ENCODE measurements at regions not wholly inside any gene's neighbourhood (a gene's known extent, or its start where the extent isn't known, plus 50 kb on each side); places are given as distances from the start of the nearest gene placed in this dataset.

DNA sequence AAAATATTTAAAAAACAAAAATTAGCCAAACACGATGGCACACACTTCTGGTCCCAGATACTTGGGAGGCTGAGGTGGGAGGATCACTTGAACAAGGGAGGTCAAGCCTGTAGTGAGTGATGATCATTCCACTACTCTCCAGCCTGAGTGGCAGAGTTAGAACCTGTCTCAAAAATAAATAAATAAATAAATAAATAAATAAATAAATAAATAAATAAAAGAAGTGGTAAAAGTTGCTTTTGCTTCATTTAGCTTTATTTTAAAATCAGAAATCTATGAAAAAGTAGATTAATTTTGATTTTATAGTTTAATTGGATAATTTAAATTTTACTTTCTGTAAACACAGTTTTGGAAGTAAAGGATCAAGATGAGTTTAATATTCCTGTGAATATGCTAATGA lies 552.9 kb upstream of the PCDH10 start:
- no peak overlapping the region for H3K9ac ChIP-seq (ENCODE audit: low read length)
- DNase-seq (no peak), ATAC-seq (no peak)
- no peaks in the 10 kb centered on the region for H3F3A ChIP-seq (ENCODE audit: low read length, unreplicated experiment)
- no peak for TF ChIP-seq EZH2 (IDR thresholded peaks at IDR 0.05; ENCODE audit: low read length, unreplicated experiment)
- TF ChIP-seq EZH2phosphoT487 (IDR thresholded peaks at IDR 0.05; ENCODE audit: borderline replicate concordance, low read length) = no peak
- TF ChIP-seq, protein P1, sequence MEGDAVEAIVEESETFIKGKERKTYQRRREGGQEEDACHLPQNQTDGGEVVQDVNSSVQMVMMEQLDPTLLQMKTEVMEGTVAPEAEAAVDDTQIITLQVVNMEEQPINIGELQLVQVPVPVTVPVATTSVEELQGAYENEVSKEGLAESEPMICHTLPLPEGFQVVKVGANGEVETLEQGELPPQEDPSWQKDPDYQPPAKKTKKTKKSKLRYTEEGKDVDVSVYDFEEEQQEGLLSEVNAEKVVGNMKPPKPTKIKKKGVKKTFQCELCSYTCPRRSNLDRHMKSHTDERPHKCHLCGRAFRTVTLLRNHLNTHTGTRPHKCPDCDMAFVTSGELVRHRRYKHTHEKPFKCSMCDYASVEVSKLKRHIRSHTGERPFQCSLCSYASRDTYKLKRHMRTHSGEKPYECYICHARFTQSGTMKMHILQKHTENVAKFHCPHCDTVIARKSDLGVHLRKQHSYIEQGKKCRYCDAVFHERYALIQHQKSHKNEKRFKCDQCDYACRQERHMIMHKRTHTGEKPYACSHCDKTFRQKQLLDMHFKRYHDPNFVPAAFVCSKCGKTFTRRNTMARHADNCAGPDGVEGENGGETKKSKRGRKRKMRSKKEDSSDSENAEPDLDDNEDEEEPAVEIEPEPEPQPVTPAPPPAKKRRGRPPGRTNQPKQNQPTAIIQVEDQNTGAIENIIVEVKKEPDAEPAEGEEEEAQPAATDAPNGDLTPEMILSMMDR (conservative IDR thresholded peaks at IDR 0.05; ENCODE audit: low read depth, low read length) = no peak
- no TSS peak for BruUV-seq (replicated peaks)
- H3K4me3 ChIP-seq (ENCODE audit: low read length) = no peak overlapping the region
- no peaks in the 10 kb centered on the region for H3K9me3 ChIP-seq (ENCODE audit: low read length)
- intact Hi-C loops (cut with micrococcal nuclease) = no loop called here
- H3K4me2 ChIP-seq (ENCODE audit: low read length) = no peak overlapping the region
- H3K9me2 ChIP-seq (replicated peaks; ENCODE audit: low read length) = no peaks in the 10 kb centered on the region
- no peaks in the 10 kb centered on the region for H3K36me3 ChIP-seq (ENCODE audit: low read depth, low read length)
- no peak overlapping the region for H3K27ac ChIP-seq (ENCODE audit: low read length)
- ChIA-PET POLR2A (ENCODE audit: unreplicated experiment) (no interaction called here), CTCF (no interaction called here)
- H2AFZ ChIP-seq (ENCODE audit: low read length) = no peak overlapping the region
- H3K4me1 ChIP-seq (ENCODE audit: insufficient read depth, low read length) = peaks cover 7% of the 10 kb centered on the region; the same call in 1 of the 2 replicates
- no peaks in the 10 kb centered on the region for H3K27me3 ChIP-seq (ENCODE audit: low read length)
- no peaks in the 10 kb centered on the region for H3K79me2 ChIP-seq (ENCODE audit: low read length)
- no peaks in the 10 kb centered on the region for H4K20me1 ChIP-seq (ENCODE audit: low read length)

DNA sequence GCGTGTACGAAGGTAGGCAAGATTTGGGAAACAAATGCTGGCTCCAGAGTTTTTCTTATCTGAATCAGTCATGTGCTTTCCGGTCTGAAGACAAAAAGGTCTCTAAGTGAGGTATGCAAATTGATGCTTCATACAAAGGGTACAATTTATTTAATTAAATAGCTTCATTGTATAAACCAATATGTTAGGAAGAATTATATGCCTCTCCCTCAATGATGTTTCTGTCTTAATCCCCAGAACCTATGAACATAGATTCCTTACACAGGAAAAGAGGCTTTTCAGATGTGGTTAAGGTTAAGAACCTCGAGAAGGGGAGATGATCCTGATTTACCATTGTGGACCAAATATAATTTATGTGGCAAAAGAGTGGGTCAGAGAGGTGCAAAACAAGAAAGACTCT lies 543.5 kb upstream of the PCDH10 start:
- DNase-seq (no peak), ATAC-seq (no peak)
- H4K20me1 ChIP-seq (ENCODE audit: low read length) = no peaks in the 10 kb centered on the region
- H3K27me3 ChIP-seq (ENCODE audit: low read length) = no peaks in the 10 kb centered on the region
- no peaks in the 10 kb centered on the region for H3F3A ChIP-seq (ENCODE audit: low read length, unreplicated experiment)
- no peak overlapping the region for H2AFZ ChIP-seq (ENCODE audit: low read length)
- no peak overlapping the region for H3K9ac ChIP-seq (ENCODE audit: low read length)
- no peaks in the 10 kb centered on the region for H3K36me3 ChIP-seq (ENCODE audit: low read depth, low read length)
- no peaks in the 10 kb centered on the region for H3K4me1 ChIP-seq (ENCODE audit: insufficient read depth, low read length)
- H3K79me2 ChIP-seq (ENCODE audit: low read length) = no peaks in the 10 kb centered on the region
- no peak overlapping the region for H3K27ac ChIP-seq (ENCODE audit: low read length)
- TF ChIP-seq, protein P1 (conservative IDR thresholded peaks at IDR 0.05; ENCODE audit: low read depth, low read length) = no peak
- TF ChIP-seq EZH2 (IDR thresholded peaks at IDR 0.05; ENCODE audit: low read length, unreplicated experiment) (no peak), EZH2phosphoT487 (IDR thresholded peaks at IDR 0.05; ENCODE audit: borderline replicate concordance, low read length) (no peak)
- intact Hi-C loops (cut with micrococcal nuclease) = no loop called here
- BruUV-seq (replicated peaks) = no TSS peak
- POLR2A ChIA-PET (ENCODE audit: unreplicated experiment) = no interaction called here
- no peak overlapping the region for H3K4me2 ChIP-seq (ENCODE audit: low read length)
- no peaks in the 10 kb centered on the region for H3K9me3 ChIP-seq (ENCODE audit: low read length)
- CTCF ChIA-PET = no interaction called here
- H3K4me3 ChIP-seq (ENCODE audit: low read length) = no peak overlapping the region
- H3K9me2 ChIP-seq (replicated peaks; ENCODE audit: low read length) = no peaks in the 10 kb centered on the region

DNA sequence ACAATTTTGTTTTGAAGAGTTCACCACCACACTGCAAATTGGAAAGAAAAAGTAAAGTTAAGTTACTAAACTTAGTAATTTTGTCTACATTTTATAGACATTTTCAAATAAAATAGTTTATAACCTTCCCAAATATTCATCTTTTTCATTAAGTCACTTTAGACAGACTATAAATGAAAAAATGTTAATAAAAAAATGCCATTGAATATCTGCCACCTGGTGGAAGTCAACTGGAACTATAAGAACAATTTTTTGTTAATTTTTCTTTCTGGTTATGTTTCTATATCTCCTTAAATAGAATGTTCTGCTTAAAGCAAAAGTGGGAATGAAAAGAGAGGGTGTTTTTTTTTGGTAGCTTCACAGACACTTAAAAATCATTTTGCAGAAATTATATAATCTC lies 534.4 kb upstream of the PCDH10 start:
- no peak for ATAC-seq

More for the DNA sequence above, 534.4 kb upstream of the PCDH10 start:
- H3K9me2 ChIP-seq (replicated peaks; ENCODE audit: low read length) = no peaks in the 10 kb centered on the region
- no peaks in the 10 kb centered on the region for H3K27me3 ChIP-seq (ENCODE audit: low read length)
- ChIA-PET POLR2A (ENCODE audit: unreplicated experiment) (no interaction called here), CTCF (no interaction called here)
- H3K4me1 ChIP-seq (ENCODE audit: insufficient read depth, low read length) = no peaks in the 10 kb centered on the region
- no peak overlapping the region for H2AFZ ChIP-seq (ENCODE audit: low read length)
- H3K79me2 ChIP-seq (ENCODE audit: low read length) = no peaks in the 10 kb centered on the region
- no peak overlapping the region for H3K4me3 ChIP-seq (ENCODE audit: low read length)
- no peaks in the 10 kb centered on the region for H4K20me1 ChIP-seq (ENCODE audit: low read length)
- H3K36me3 ChIP-seq (ENCODE audit: low read depth, low read length) = no peaks in the 10 kb centered on the region
- no peaks in the 10 kb centered on the region for H3F3A ChIP-seq (ENCODE audit: low read length, unreplicated experiment)
- H3K9ac ChIP-seq (ENCODE audit: low read length) = no peak overlapping the region
- TF ChIP-seq EZH2 (IDR thresholded peaks at IDR 0.05; ENCODE audit: low read length, unreplicated experiment) (no peak), EZH2phosphoT487 (IDR thresholded peaks at IDR 0.05; ENCODE audit: borderline replicate concordance, low read length) (no peak)
- TF ChIP-seq, protein P1 (conservative IDR thresholded peaks at IDR 0.05; ENCODE audit: low read depth, low read length) = peak; percentile 50
- intact Hi-C loops (cut with micrococcal nuclease) = loop anchor here (2.0 to 10.0 kb wide), 3 partner anchors 50 to 1520 kb away; no protein-coding TSS in a partner anchor
- no peak for DNase-seq
- H3K9me3 ChIP-seq (ENCODE audit: low read length) = no peaks in the 10 kb centered on the region
- no peak overlapping the region for H3K27ac ChIP-seq (ENCODE audit: low read length)
- H3K4me2 ChIP-seq (ENCODE audit: low read length) = no peak overlapping the region
- no TSS peak for BruUV-seq (replicated peaks)
